Cerebellar nuclear complex (tissue), 1 donor: ENCODE measurements at regions not wholly inside any gene's neighbourhood (a gene's known extent, or its start where the extent isn't known, plus 50 kb on each side); places are given as distances from the start of the nearest gene placed in this dataset.

Source experiments
- DNase-seq, 2 experiments: peaks; one replicate each; lab custom pipeline; 2025; lab: John Stamatoyannopoulos, UW

GRCh38 chr16:77662246-77662645 lies 60.1 kb upstream of the NUDT7 start:
- no peak for DNase-seq

GRCh38 chr16:77663711-77664110 lies 58.6 kb upstream of the NUDT7 start:
- DNase-seq: no peak

- no peak for DNase-seq
Observed at GRCh38 chr16:77666771-77667170, 55.5 kb upstream of the NUDT7 start.

GRCh38 chr16:77668201-77668600 lies 54.1 kb upstream of the NUDT7 start:
- DNase-seq: no peak

- DNase-seq: no peak
Observed at GRCh38 chr16:77669057-77669456, 53.3 kb upstream of the NUDT7 start.
